OCI-LY7 (cell line): ENCODE measurements at regions not wholly inside any gene's neighbourhood (a gene's known extent, or its start where the extent isn't known, plus 50 kb on each side); places are given as distances from the start of the nearest gene placed in this dataset.

Experiments used
- EZH2phosphoT487 ChIP-seq: fragments of 200-600 bp; sonication (generic); IDR thresholded peaks from 2 replicates; pipeline ENCODE4 v1.6.1; 2018; ENCODE audit warnings: low read depth, borderline replicate concordance, mild to moderate bottlenecking, mixed run types, antibody characterized with exemption, low read length, moderate library complexity, mixed read lengths
- TF ChIP-seq, protein P1 (sequence below): fragments of 200-600 bp; sonication (generic); conservative IDR thresholded peaks from 2 replicates; pipeline ENCODE4 v1.5.1; 2014; ENCODE audit warnings: mild to moderate bottlenecking, antibody characterized with exemption, low read length, moderate library complexity, mixed read lengths

- TF ChIP-seq, protein P1, sequence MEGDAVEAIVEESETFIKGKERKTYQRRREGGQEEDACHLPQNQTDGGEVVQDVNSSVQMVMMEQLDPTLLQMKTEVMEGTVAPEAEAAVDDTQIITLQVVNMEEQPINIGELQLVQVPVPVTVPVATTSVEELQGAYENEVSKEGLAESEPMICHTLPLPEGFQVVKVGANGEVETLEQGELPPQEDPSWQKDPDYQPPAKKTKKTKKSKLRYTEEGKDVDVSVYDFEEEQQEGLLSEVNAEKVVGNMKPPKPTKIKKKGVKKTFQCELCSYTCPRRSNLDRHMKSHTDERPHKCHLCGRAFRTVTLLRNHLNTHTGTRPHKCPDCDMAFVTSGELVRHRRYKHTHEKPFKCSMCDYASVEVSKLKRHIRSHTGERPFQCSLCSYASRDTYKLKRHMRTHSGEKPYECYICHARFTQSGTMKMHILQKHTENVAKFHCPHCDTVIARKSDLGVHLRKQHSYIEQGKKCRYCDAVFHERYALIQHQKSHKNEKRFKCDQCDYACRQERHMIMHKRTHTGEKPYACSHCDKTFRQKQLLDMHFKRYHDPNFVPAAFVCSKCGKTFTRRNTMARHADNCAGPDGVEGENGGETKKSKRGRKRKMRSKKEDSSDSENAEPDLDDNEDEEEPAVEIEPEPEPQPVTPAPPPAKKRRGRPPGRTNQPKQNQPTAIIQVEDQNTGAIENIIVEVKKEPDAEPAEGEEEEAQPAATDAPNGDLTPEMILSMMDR: no peak
- no peak for TF ChIP-seq EZH2phosphoT487
Observed at GRCh38 chr2:150620416-150620815, 132.9 kb upstream of the RND3 start.
